ENCODE measurements at regions not wholly inside any gene's neighbourhood (a gene's known extent, or its start where the extent isn't known, plus 50 kb on each side); places are given as distances from the start of the nearest gene placed in this dataset.

DNA sequence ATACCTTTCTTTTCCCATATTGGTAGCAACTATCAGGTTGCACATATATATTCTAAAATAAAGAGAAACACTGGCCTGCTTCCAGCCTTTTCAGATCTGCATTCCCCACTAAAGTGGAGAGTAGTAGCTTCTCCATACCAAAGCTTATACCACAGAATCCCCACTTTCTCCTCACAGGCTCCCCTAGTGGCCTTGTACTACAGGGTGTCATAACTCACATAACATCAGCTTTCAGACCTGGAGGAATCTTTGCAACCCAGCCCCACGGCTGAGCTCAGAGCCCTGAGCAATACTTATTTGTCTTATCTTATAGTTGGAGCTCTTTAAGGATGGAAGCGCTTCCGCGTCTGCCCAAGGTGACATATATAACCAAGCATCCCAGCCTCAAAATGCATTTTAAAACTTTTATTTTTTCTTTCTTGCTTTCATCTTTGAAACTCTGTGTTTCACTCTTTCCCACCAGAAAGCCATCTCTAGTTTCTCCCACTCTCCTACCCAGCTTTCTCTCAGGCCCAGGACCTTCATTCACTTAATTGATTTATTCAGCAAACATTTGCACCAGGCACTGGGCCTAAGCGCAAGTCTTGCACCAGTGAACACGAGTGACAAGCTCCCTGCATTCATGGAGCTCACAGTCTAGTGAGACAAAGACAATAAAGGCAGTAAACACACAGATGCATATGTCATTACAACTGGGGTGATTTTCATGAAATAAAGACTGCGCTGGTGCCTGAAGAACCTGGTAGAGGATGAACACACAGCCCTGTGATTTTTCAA, 254.7 kb downstream of the IPO8 start:
- no peak for TF ChIP-seq EP300 (IDR thresholded peaks at IDR 0.05)
- no peak for TF ChIP-seq POLR2AphosphoS5 (IDR thresholded peaks at IDR 0.05)
- TF ChIP-seq CTCF (IDR thresholded peaks at IDR 0.05), result no peak
- no peak for TF ChIP-seq POLR2A (IDR thresholded peaks at IDR 0.05)
- DNase-seq, result no peak
- Histone ChIP-seq H3K4me1 (peaks cover 0 to 10% (median 0%) of the 10 kb centered on the region in 4 donors), H3K27me3 (no peaks in the 10 kb centered on the region), H3K36me3 (no peaks in the 10 kb centered on the region), H3K27ac (no peak overlapping the region), H3K4me3 (no peak overlapping the region), H3K9me3 (no peaks in the 10 kb centered on the region)
- 79 to 82% methylated on average over 7 of the region's 7 CpGs for WGBS, 2 donors
- intact Hi-C loops (cut with DNase I), result no loop called here

GRCh38 chr12:30439201-30439600, 256.5 kb downstream of the IPO8 start:
- Histone ChIP-seq H3K27ac (no peak overlapping the region), H3K4me3 (no peak overlapping the region), H3K9me3 (no peaks in the 10 kb centered on the region), H3K4me1 (peaks cover 0 to 10% (median 0%) of the 10 kb centered on the region in 4 donors), H3K27me3 (no peaks in the 10 kb centered on the region), H3K36me3 (no peaks in the 10 kb centered on the region)
- TF ChIP-seq CTCF (IDR thresholded peaks at IDR 0.05), result no peak
- TF ChIP-seq EP300 (IDR thresholded peaks at IDR 0.05), result no peak
- no peak for TF ChIP-seq POLR2A (IDR thresholded peaks at IDR 0.05)
- TF ChIP-seq POLR2AphosphoS5 (IDR thresholded peaks at IDR 0.05), result no peak
- intact Hi-C loops (cut with DNase I), result no loop called here
- WGBS, 2 donors, result 80 to 81% methylated on average over 4 of the region's 4 CpGs
- DNase-seq, result no peak

DNA sequence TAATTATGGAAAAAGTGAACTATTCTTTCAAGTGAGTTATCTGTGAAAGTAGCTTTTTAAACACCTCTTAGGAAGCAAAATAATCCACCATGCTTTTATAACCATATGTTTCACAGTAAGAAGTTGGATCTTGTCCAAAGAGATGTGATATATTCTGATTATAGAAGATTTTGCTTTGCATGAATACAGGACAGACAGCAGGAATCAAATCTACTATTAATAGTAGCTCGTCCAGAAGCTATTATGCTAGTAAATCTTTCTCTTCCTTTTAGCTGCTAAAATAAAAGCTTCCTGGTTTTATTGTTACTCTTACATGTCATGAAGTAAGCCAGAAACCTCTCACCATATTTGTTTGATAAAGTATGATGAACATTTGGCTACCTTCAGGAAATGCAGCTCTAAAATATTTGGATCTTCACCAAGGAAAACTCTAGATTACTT, 257.0 kb downstream of the IPO8 start:
- intact Hi-C loops (cut with DNase I), result no loop called here
- TF ChIP-seq CTCF (IDR thresholded peaks at IDR 0.05), result no peak
- TF ChIP-seq POLR2A (IDR thresholded peaks at IDR 0.05), result no peak
- no peak for TF ChIP-seq EP300 (IDR thresholded peaks at IDR 0.05)
- TF ChIP-seq POLR2AphosphoS5 (IDR thresholded peaks at IDR 0.05), result no peak
- Histone ChIP-seq H3K27ac (no peak overlapping the region), H3K36me3 (no peaks in the 10 kb centered on the region), H3K4me1 (peaks cover 0 to 10% (median 0%) of the 10 kb centered on the region in 4 donors), H3K9me3 (no peaks in the 10 kb centered on the region), H3K27me3 (no peaks in the 10 kb centered on the region), H3K4me3 (no peak overlapping the region)
- no peak for DNase-seq
- 25 to 56% methylated on average over 1 of the region's 1 CpG for WGBS, 2 donors

DNA sequence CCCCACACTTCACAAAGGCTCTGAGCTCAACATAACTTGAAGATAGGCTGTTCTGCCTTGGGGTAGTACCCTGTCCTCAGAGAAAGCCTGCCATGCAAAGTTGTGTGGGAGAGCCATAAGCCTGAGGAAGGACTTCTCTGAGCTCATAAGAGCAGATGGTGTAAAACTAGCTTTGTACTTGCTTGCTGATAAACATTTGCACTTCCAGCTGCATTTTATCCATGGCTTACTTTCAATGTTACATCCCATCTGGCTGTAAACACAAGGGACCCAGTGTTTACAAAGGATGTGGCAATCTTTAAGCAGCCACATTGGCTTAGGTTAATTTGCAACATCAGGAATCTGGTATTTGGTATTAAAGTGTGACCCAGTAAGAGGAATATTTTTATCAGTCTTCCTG, 258.1 kb downstream of the IPO8 start:
- no peak overlapping the region for H3K4me3 ChIP-seq
- H3K9me3 ChIP-seq, result no peaks in the 10 kb centered on the region
- no peaks in the 10 kb centered on the region for H3K27me3 ChIP-seq
- TF ChIP-seq EP300 (IDR thresholded peaks at IDR 0.05) (peak in 1 of 4 donors; percentile 17), POLR2A (IDR thresholded peaks at IDR 0.05) (no peak), CTCF (IDR thresholded peaks at IDR 0.05) (no peak), POLR2AphosphoS5 (IDR thresholded peaks at IDR 0.05) (peak; percentile 49 to 77 (median 65))
- no peaks in the 10 kb centered on the region for H3K36me3 ChIP-seq
- peaks cover 0 to 10% (median 0%) of the 10 kb centered on the region in 4 donors for H3K4me1 ChIP-seq
- intact Hi-C loops (cut with DNase I), result no loop called here
- DNase-seq, result no peak
- peak overlapping the region in 1 of 4 donors; percentile 21 for H3K27ac ChIP-seq

All from sigmoid colon (tissue), 6 donors.